ENCODE measurements at regions not wholly inside any gene's neighbourhood (a gene's known extent, or its start where the extent isn't known, plus 50 kb on each side); places are given as distances from the start of the nearest gene placed in this dataset.
A peak's percentile ranks its signal among the peaks of the same experiment; 100 is the strongest.

DNA sequence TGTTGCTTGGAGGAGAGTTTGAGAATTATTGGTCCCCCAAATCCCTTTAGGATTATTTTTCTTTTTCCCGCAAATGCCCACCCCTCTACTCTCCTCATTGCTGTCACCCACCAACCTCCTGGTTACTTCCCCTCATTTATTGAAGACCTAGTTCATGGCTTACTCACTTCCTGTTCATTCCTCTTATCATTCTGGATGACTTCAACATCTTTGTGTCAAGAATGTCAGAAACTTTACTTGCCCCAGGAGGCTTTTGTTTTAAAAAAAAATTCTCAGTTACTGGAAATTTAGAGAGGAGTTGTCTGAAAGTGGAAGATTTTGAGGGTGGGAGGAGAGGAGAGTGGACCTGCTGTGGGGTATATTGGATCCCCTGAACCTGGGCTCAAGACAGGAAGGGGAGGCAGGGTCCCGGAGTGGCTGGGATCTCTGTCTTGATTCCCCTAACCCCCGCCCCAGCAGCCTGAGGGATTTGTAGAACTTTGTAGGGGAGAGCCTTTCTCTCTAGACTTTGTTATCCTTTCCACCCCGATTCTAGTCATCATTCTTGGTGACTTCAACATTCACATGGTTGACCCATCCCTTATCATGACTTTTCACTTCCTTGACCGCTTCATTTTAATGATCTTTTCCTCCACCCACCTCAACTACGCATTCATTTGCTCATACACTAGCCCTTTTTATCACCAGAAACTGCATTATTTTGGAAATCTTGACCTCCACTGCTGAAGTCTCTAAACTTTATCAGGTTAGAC is 69.9 kb upstream of the ESX1 start:
- Histone ChIP-seq H3K4me3 (ENCODE audit: low read depth, low read length, poor library complexity, severe bottlenecking) (no peak overlapping the region), H3K36me3 (ENCODE audit: insufficient read depth, low read length, poor library complexity, severe bottlenecking) (no peaks in the 10 kb centered on the region), H3K4me1 (ENCODE audit: insufficient read depth, low read length, poor library complexity, severe bottlenecking) (no peaks in the 10 kb centered on the region), H3K9me3 (ENCODE audit: low read depth, low read length, poor library complexity, severe bottlenecking) (no peaks in the 10 kb centered on the region), H3K27me3 (replicated peaks; ENCODE audit: insufficient read depth, low read depth, low read length, poor library complexity) (peaks cover 7% of the 10 kb centered on the region), H3K27ac (ENCODE audit: low read depth, low read length, poor library complexity, severe bottlenecking) (no peak overlapping the region)
- TF ChIP-seq, protein P1, sequence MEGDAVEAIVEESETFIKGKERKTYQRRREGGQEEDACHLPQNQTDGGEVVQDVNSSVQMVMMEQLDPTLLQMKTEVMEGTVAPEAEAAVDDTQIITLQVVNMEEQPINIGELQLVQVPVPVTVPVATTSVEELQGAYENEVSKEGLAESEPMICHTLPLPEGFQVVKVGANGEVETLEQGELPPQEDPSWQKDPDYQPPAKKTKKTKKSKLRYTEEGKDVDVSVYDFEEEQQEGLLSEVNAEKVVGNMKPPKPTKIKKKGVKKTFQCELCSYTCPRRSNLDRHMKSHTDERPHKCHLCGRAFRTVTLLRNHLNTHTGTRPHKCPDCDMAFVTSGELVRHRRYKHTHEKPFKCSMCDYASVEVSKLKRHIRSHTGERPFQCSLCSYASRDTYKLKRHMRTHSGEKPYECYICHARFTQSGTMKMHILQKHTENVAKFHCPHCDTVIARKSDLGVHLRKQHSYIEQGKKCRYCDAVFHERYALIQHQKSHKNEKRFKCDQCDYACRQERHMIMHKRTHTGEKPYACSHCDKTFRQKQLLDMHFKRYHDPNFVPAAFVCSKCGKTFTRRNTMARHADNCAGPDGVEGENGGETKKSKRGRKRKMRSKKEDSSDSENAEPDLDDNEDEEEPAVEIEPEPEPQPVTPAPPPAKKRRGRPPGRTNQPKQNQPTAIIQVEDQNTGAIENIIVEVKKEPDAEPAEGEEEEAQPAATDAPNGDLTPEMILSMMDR (conservative IDR thresholded peaks at IDR 0.05; ENCODE audit: low read depth, low read length), result no peak
- TF ChIP-seq EZH2 (IDR thresholded peaks at IDR 0.05; ENCODE audit: borderline replicate concordance, low read depth, low read length, poor library complexity, severe bottlenecking), result no peak
- BruUV-seq (replicated peaks), result no TSS peak
- ChIA-PET POLR2A (ENCODE audit: low non-redundant PET) (no interaction called here), CTCF (no interaction called here)
- peak; percentile 12 for DNase-seq (ENCODE audit: low spot score)
- intact Hi-C loops (cut with micrococcal nuclease; ENCODE audit: unreplicated experiment), result no loop called here

DNA sequence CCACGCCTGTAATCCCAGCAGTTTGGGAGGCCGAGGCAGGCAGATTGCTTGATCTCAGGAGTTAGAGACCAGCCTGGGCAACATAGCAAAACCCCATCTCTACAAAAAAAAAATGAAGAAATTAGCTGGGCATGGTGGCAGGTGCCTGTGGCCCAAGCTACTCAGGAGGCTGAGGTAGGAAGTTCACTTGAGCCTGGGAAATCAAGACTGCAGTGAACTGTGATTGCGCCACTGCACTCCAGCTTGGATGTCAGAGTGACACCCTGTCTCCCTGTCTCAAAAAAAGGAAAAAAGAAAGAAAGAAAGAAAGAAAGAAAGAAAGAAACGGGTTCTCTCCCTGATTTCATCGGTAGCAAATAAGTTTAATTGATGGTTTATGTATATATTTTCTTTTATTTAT is 64.6 kb upstream of the ESX1 start:
- no peak for DNase-seq (ENCODE audit: low spot score)
- Histone ChIP-seq H3K9me3 (ENCODE audit: low read depth, low read length, poor library complexity, severe bottlenecking) (no peaks in the 10 kb centered on the region), H3K4me1 (ENCODE audit: insufficient read depth, low read length, poor library complexity, severe bottlenecking) (no peaks in the 10 kb centered on the region), H3K36me3 (ENCODE audit: insufficient read depth, low read length, poor library complexity, severe bottlenecking) (no peaks in the 10 kb centered on the region), H3K4me3 (ENCODE audit: low read depth, low read length, poor library complexity, severe bottlenecking) (no peak overlapping the region), H3K27ac (ENCODE audit: low read depth, low read length, poor library complexity, severe bottlenecking) (no peak overlapping the region), H3K27me3 (replicated peaks; ENCODE audit: insufficient read depth, low read depth, low read length, poor library complexity) (peaks cover 3% of the 10 kb centered on the region)
- ChIA-PET CTCF (no interaction called here), POLR2A (ENCODE audit: low non-redundant PET) (no interaction called here)
- no TSS peak for BruUV-seq (replicated peaks)
- TF ChIP-seq, protein P1 (conservative IDR thresholded peaks at IDR 0.05; ENCODE audit: low read depth, low read length), result no peak
- TF ChIP-seq EZH2 (IDR thresholded peaks at IDR 0.05; ENCODE audit: borderline replicate concordance, low read depth, low read length, poor library complexity, severe bottlenecking), result no peak
- intact Hi-C loops (cut with micrococcal nuclease; ENCODE audit: unreplicated experiment), result no loop called here

DNA sequence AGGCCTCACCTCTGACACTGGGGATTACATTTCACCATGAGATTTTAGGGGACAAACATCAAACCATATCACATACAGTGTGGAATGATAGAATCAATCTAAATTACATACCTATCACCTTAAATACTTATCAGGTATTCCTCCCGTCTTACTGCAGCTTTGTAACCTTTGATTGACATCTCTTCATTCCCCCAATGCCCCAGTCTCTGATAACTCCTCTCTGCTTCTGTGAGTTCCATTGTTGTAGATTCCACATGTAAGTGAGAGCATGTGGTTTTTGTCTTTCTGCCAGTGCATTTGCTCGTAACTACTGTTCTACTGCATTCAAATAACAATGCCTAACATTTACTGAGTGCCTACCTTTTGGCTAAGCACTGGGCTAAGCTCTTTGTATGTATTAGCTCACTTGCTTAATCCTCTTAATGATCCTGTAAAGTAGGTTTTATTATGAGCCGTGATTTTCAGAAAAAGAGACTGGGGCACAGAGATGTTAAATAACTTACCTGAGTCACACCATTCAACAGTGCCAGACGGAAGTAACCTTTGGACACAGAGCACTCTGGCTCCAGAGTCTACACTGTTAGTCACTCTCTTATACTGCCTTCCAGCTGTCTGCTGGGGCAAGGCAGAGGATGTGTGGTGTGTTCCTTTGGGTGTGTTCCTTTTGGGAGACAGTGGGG is 63.7 kb upstream of the ESX1 start:
- ChIA-PET POLR2A (ENCODE audit: low non-redundant PET) (no interaction called here), CTCF (no interaction called here)
- no peak overlapping the region for H3K4me3 ChIP-seq (ENCODE audit: low read depth, low read length, poor library complexity, severe bottlenecking)
- H3K27me3 ChIP-seq (replicated peaks; ENCODE audit: insufficient read depth, low read depth, low read length, poor library complexity), result no peaks in the 10 kb centered on the region
- no TSS peak for BruUV-seq (replicated peaks)
- no peak overlapping the region for H3K27ac ChIP-seq (ENCODE audit: low read depth, low read length, poor library complexity, severe bottlenecking)
- no peaks in the 10 kb centered on the region for H3K4me1 ChIP-seq (ENCODE audit: insufficient read depth, low read length, poor library complexity, severe bottlenecking)
- TF ChIP-seq, protein P1 (conservative IDR thresholded peaks at IDR 0.05; ENCODE audit: low read depth, low read length), result no peak
- no peak for TF ChIP-seq EZH2 (IDR thresholded peaks at IDR 0.05; ENCODE audit: borderline replicate concordance, low read depth, low read length, poor library complexity, severe bottlenecking)
- intact Hi-C loops (cut with micrococcal nuclease; ENCODE audit: unreplicated experiment), result no loop called here
- H3K36me3 ChIP-seq (ENCODE audit: insufficient read depth, low read length, poor library complexity, severe bottlenecking), result no peaks in the 10 kb centered on the region
- no peak for DNase-seq (ENCODE audit: low spot score)
- H3K9me3 ChIP-seq (ENCODE audit: low read depth, low read length, poor library complexity, severe bottlenecking), result no peaks in the 10 kb centered on the region
